ENCODE measurements at regions not wholly inside any gene's neighbourhood (a gene's known extent, or its start where the extent isn't known, plus 50 kb on each side); places are given as distances from the start of the nearest gene placed in this dataset.

DNA sequence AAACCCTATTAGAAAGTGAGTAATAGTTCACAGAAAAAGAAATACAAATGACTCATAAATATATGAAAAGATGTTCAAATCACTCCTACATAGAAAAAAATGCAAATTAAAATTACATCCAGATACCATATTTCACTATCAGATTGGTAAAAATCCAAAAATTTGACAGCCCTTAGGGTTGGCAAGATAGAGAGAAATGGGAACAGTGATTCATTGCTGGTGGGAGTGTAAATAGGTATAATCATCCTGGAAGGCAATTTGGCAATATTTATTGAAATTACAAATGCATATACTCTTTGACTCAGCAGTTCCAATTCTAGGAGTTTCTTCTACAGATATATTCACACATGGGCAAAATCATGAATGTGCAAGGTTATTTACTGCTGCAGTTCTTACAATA, 273.5 kb downstream of the NR2F1-AS1 start:
- no peak overlapping the region for H3K27ac ChIP-seq (replicated peaks)
- DNase-seq (ENCODE audit: low read depth in 1 of 2, low spot score in 1 of 2): no peak

DNA sequence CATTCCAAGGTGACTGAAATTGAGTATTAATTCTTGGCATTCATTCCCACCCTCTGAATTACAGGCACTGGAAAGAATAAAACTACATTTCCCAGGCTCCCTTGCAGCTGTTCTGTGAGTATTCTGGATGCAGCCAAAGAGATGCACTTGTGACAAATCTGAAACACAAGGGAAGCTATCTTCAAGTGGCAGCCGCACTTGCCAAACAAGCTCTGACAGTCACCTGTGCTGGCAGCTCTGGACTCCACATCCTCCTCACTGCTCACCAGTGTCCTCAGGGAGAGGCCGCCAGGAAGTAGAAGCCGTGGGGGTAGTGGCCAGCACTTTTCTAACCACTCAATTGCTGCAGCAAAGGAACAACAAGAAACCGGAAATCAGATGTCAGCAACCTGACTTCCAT, 275.0 kb downstream of the NR2F1-AS1 start:
- TF ChIP-seq, protein P1, sequence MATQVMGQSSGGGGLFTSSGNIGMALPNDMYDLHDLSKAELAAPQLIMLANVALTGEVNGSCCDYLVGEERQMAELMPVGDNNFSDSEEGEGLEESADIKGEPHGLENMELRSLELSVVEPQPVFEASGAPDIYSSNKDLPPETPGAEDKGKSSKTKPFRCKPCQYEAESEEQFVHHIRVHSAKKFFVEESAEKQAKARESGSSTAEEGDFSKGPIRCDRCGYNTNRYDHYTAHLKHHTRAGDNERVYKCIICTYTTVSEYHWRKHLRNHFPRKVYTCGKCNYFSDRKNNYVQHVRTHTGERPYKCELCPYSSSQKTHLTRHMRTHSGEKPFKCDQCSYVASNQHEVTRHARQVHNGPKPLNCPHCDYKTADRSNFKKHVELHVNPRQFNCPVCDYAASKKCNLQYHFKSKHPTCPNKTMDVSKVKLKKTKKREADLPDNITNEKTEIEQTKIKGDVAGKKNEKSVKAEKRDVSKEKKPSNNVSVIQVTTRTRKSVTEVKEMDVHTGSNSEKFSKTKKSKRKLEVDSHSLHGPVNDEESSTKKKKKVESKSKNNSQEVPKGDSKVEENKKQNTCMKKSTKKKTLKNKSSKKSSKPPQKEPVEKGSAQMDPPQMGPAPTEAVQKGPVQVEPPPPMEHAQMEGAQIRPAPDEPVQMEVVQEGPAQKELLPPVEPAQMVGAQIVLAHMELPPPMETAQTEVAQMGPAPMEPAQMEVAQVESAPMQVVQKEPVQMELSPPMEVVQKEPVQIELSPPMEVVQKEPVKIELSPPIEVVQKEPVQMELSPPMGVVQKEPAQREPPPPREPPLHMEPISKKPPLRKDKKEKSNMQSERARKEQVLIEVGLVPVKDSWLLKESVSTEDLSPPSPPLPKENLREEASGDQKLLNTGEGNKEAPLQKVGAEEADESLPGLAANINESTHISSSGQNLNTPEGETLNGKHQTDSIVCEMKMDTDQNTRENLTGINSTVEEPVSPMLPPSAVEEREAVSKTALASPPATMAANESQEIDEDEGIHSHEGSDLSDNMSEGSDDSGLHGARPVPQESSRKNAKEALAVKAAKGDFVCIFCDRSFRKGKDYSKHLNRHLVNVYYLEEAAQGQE (IDR thresholded peaks at IDR 0.05; ENCODE audit: insufficient replicate concordance, low read depth): no peak
- TF ChIP-seq, protein P2, sequence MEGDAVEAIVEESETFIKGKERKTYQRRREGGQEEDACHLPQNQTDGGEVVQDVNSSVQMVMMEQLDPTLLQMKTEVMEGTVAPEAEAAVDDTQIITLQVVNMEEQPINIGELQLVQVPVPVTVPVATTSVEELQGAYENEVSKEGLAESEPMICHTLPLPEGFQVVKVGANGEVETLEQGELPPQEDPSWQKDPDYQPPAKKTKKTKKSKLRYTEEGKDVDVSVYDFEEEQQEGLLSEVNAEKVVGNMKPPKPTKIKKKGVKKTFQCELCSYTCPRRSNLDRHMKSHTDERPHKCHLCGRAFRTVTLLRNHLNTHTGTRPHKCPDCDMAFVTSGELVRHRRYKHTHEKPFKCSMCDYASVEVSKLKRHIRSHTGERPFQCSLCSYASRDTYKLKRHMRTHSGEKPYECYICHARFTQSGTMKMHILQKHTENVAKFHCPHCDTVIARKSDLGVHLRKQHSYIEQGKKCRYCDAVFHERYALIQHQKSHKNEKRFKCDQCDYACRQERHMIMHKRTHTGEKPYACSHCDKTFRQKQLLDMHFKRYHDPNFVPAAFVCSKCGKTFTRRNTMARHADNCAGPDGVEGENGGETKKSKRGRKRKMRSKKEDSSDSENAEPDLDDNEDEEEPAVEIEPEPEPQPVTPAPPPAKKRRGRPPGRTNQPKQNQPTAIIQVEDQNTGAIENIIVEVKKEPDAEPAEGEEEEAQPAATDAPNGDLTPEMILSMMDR (IDR thresholded peaks at IDR 0.05; ENCODE audit: insufficient read depth, low read length): no peak
- no peak for TF ChIP-seq SPI1 (IDR thresholded peaks at IDR 0.05; ENCODE audit: borderline replicate concordance, low read depth)
- Histone ChIP-seq H3K4me3 (replicated peaks; ENCODE audit: insufficient read depth, low read length) (no peak overlapping the region), H3K27ac (replicated peaks) (no peak overlapping the region), H3K27me3 (ENCODE audit: insufficient read depth, poor library complexity, severe bottlenecking) (no peaks in the 10 kb centered on the region)
- DNase-seq (ENCODE audit: low read depth in 1 of 2, low spot score in 1 of 2): no peak

More for the DNA sequence above, 273.5 kb downstream of the NR2F1-AS1 start:
- H3K27me3 ChIP-seq (ENCODE audit: insufficient read depth, poor library complexity, severe bottlenecking): no peaks in the 10 kb centered on the region
- TF ChIP-seq, protein P1 (IDR thresholded peaks at IDR 0.05; ENCODE audit: insufficient replicate concordance, low read depth): no peak
- TF ChIP-seq SPI1 (IDR thresholded peaks at IDR 0.05; ENCODE audit: borderline replicate concordance, low read depth) (no peak), POLR2AphosphoS5 (IDR thresholded peaks at IDR 0.05; ENCODE audit: low read depth) (no peak)
- TF ChIP-seq, protein P2 (IDR thresholded peaks at IDR 0.05; ENCODE audit: insufficient read depth, low read length): no peak
- no peak overlapping the region for H3K4me3 ChIP-seq (replicated peaks; ENCODE audit: insufficient read depth, low read length)

DNA sequence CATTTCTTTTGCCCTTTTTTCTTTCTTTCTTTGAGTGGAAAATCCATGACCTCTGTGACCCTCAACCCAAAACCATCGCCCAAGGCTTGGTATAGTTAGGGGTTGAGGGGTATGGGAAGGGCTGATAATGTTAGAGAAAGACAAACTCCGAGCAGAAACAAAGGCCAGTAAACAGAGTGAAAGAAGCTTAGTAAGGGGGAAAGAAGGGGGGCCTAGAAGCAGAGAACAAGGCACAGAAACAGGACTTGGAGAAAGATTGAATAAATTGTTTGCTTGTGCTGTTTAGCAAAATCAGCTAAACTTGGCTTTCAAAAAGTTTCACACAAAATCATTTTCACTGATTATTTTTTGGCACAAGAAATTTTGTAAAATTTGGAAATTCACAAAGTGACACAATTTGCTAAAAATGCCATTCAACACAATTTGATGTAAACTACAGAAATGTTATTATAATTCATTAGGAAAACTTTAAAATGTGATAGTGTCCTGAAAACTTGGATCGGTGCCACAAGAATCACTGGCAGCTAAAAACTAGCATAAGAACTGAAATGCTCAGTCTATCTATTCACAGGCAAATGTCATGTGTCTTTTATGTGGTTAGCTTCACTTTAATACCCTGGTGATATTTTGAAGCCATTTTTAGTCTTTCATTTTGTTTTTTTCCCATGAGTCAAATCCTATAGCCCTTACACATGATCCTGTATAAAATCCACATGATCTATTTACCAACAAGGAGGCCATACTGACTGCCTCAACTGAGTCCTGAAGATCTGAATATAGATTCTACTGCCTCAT, 276.4 kb downstream of the NR2F1-AS1 start:
- TF ChIP-seq SPI1 (IDR thresholded peaks at IDR 0.05; ENCODE audit: borderline replicate concordance, low read depth) (no peak), POLR2AphosphoS5 (IDR thresholded peaks at IDR 0.05; ENCODE audit: low read depth) (no peak), GABPA (IDR thresholded peaks at IDR 0.05; ENCODE audit: low read depth) (no peak)
- TF ChIP-seq, protein P1 (IDR thresholded peaks at IDR 0.05; ENCODE audit: insufficient replicate concordance, low read depth): no peak
- TF ChIP-seq, protein P2 (IDR thresholded peaks at IDR 0.05; ENCODE audit: insufficient read depth, low read length): no peak
- Histone ChIP-seq H3K27me3 (ENCODE audit: insufficient read depth, poor library complexity, severe bottlenecking) (no peaks in the 10 kb centered on the region), H3K27ac (replicated peaks) (no peak overlapping the region), H3K4me3 (replicated peaks; ENCODE audit: insufficient read depth, low read length) (no peak overlapping the region)
- no peak for DNase-seq (ENCODE audit: low read depth in 1 of 2, low spot score in 1 of 2)

Data from HL-60 (cell line).